IMR-90 (cell line): ENCODE measurements at regions not wholly inside any gene's neighbourhood (a gene's known extent, or its start where the extent isn't known, plus 50 kb on each side); places are given as distances from the start of the nearest gene placed in this dataset.

ENCODE experiments used
- BHLHE40 ChIP-seq: fragments of 150-350 bp; IDR thresholded peaks from 2 replicates; pipeline ENCODE4 v1.6.1; 2016; ENCODE audit warnings: mild to moderate bottlenecking, low read depth, low read length
- CEBPB ChIP-seq: IDR thresholded peaks from 2 replicates; pipeline ENCODE4 v1.6.1; 2012; ENCODE audit warnings: low read depth, low read length, improper control_type of control experiment
- CHD1 ChIP-seq: IDR thresholded peaks from 2 replicates; pipeline ENCODE4 v1.6.1; 2012; ENCODE audit warnings: low read depth, low read length, improper control_type of control experiment
- POLR2A ChIP-seq: IDR thresholded peaks from 2 replicates; pipeline ENCODE4 v1.6.1; 2012; ENCODE audit warnings: mild to moderate bottlenecking, low read depth, low read length
- RAD21 ChIP-seq: IDR thresholded peaks from 2 replicates; pipeline ENCODE4 v1.6.1; 2012; ENCODE audit warnings: low read length, improper control_type of control experiment
- RFX5 ChIP-seq: IDR thresholded peaks from 2 replicates; pipeline ENCODE4 v1.8.0; 2012; ENCODE audit warnings: low read depth, mild to moderate bottlenecking, low read length, moderate library complexity
- SMC3 ChIP-seq: fragments of 150-350 bp; IDR thresholded peaks from 2 replicates; pipeline ENCODE4 v1.6.1; 2016; ENCODE audit warnings: low read depth, mild to moderate bottlenecking, antibody characterized with exemption, low read length, moderate library complexity
- TF ChIP-seq, protein P1 (sequence below): conservative IDR thresholded peaks from 2 replicates; pipeline ENCODE4 v1.5.1; 2012; ENCODE audit warnings: mild to moderate bottlenecking, low read depth, low read length, improper control_type of control experiment
- TF ChIP-seq, protein P2 (sequence below): fragments of 150-350 bp; IDR thresholded peaks from 2 replicates; pipeline ENCODE4 v1.6.1; 2016; ENCODE audit warnings: low read depth, mild to moderate bottlenecking, low read length, moderate library complexity, borderline replicate concordance
- TF ChIP-seq, protein P3 (sequence below): fragments of 150-350 bp; IDR thresholded peaks from 2 replicates; pipeline ENCODE4 v1.6.1; 2017; ENCODE audit warnings: mild to moderate bottlenecking, antibody characterized with exemption, low read length, low read depth

DNA sequence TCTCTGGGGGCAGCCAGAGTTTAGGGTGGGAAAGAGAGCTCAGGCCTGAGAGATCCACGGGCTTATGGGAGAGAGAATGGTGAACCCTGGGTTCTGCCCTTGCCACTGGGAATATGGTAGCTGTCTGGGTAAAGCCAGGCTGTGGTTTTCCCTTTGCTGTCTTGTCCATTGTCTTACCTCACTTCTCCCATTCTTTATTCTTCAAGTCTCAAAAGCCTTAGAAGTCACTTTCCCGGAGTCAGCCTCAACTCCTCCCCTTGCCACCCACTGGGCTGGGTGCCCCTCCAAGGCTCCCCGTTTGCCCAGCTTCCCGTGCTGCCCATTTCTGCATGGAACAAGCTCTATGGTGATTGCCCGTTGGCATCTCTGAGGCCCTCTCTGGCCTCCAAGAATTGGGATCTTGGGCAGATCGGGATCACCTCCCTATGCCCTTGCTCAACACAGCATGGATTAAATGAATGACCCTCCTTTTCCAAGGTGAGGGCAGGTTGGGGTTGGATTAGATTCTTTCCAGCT is 228.2 kb downstream of the HAUS1 start:
- TF ChIP-seq RAD21 (no peak), POLR2A (no peak), CEBPB (no peak), RFX5 (no peak), CHD1 (no peak), SMC3 (no peak), BHLHE40 (no peak)
- TF ChIP-seq, protein P1, sequence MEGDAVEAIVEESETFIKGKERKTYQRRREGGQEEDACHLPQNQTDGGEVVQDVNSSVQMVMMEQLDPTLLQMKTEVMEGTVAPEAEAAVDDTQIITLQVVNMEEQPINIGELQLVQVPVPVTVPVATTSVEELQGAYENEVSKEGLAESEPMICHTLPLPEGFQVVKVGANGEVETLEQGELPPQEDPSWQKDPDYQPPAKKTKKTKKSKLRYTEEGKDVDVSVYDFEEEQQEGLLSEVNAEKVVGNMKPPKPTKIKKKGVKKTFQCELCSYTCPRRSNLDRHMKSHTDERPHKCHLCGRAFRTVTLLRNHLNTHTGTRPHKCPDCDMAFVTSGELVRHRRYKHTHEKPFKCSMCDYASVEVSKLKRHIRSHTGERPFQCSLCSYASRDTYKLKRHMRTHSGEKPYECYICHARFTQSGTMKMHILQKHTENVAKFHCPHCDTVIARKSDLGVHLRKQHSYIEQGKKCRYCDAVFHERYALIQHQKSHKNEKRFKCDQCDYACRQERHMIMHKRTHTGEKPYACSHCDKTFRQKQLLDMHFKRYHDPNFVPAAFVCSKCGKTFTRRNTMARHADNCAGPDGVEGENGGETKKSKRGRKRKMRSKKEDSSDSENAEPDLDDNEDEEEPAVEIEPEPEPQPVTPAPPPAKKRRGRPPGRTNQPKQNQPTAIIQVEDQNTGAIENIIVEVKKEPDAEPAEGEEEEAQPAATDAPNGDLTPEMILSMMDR: no peak
- TF ChIP-seq, protein P2, sequence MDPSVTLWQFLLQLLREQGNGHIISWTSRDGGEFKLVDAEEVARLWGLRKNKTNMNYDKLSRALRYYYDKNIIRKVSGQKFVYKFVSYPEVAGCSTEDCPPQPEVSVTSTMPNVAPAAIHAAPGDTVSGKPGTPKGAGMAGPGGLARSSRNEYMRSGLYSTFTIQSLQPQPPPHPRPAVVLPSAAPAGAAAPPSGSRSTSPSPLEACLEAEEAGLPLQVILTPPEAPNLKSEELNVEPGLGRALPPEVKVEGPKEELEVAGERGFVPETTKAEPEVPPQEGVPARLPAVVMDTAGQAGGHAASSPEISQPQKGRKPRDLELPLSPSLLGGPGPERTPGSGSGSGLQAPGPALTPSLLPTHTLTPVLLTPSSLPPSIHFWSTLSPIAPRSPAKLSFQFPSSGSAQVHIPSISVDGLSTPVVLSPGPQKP: no peak
- TF ChIP-seq, protein P3, sequence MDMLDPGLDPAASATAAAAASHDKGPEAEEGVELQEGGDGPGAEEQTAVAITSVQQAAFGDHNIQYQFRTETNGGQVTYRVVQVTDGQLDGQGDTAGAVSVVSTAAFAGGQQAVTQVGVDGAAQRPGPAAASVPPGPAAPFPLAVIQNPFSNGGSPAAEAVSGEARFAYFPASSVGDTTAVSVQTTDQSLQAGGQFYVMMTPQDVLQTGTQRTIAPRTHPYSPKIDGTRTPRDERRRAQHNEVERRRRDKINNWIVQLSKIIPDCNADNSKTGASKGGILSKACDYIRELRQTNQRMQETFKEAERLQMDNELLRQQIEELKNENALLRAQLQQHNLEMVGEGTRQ: no peak
